Adrenal gland (tissue), 9 donors: ENCODE measurements at regions not wholly inside any gene's neighbourhood (a gene's known extent, or its start where the extent isn't known, plus 50 kb on each side); places are given as distances from the start of the nearest gene placed in this dataset.

Experiments
- DNase-seq, 7 donors: peaks; one replicate each; pipeline ENCODE4 v3.0.0-alpha.2; 2019 to 2020
- H3K27ac ChIP-seq, 5 donors: fragments of 200-600 bp; sonication (generic) in 4 of 5; 1 replicate in 3 of 5; 2 replicates in 2 of 5; pipeline versions ENCODE4 v1.5.1 to v1.8.0; 2016 to 2020; ENCODE audit warnings: mild to moderate bottlenecking in 1 of 5
- H3K27me3 ChIP-seq: fragments of 200-600 bp; 2 replicates; pipeline ENCODE4 v1.8.0; 2021
- H3K36me3 ChIP-seq, 2 donors: fragments of 200-600 bp; replicated peaks in 1 of 2; 1 replicate in 1 of 2; 2 replicates in 1 of 2; pipeline versions ENCODE4 v1.5.1 to v1.8.0; 2018 to 2022
- H3K4me1 ChIP-seq, 2 donors: fragments of 200-600 bp; replicated peaks in 1 of 2; 1 replicate in 1 of 2; 2 replicates in 1 of 2; pipeline versions ENCODE4 v1.5.1 to v1.8.0; 2018 to 2021
- H3K4me3 ChIP-seq, 4 donors: fragments of 200-600 bp; sonication (generic) in 3 of 4; one replicate each; pipeline ENCODE4 v1.5.1; 2016 to 2018
- H3K9me3 ChIP-seq, 3 donors: fragments of 200-600 bp; sonication (generic) in 1 of 3; replicated peaks in 1 of 3; 1 replicate in 2 of 3; 2 replicates in 1 of 3; pipeline versions ENCODE4 v1.5.1 to v1.8.0; 2016 to 2021
- POLR2A ChIP-seq, 2 donors: fragments of 450-650 bp; IDR thresholded peaks; one replicate each; pipeline ENCODE4 v1.6.1; 2017; ENCODE audit warnings: antibody characterized with exemption in 2 of 2, mild to moderate bottlenecking in 2 of 2, moderate library complexity in 1 of 2
- WGBS, 4 donors: extraction: QIAGEN DNeasy Blood & Tissue Kit in 2 of 4; methylation state at CpG; one replicate each; pipeline versions ENCODE4 v1.1.5 to v1.1.7; 2013 to 2017; 5-methylcytosine and 5-hydroxymethylcytosine counted together
- intact Hi-C, 2 donors: fragments of 100-400 bp; cut with DNase I; formaldehyde crosslinking; loops; one replicate each; pipeline versions ENCODE4 v1.14.1 to v1.15.0; 2022 to 2023
- TF ChIP-seq, protein P1 (sequence below), 6 experiments: fragments of 450-650 bp in 4 of 6; fragments of 200-600 bp in 2 of 6; sonication (generic) in 1 of 6; IDR thresholded peaks; 1 replicate in 5 of 6; 2 replicates in 1 of 6; pipeline versions ENCODE4 v1.5.1 to v1.8.0; 2016 to 2021; ENCODE audit warnings: antibody characterized with exemption in 6 of 6, mild to moderate bottlenecking in 2 of 6, moderate library complexity in 1 of 6
- donor health status: healthy with polysubstance abuse.
- donor health status: Bipolar disorder and iron deficiency.
- donor health status: DM: yes; HTN: yes; CAD: no.
- donor health status: DM: no; HTN: no; CAD: no.
- donor health status: DM: no; HTN: no; CAD: no.

GRCh38 chr12:53805791-53806190, 54.0 kb upstream of the CISTR start:
- TF ChIP-seq, protein P1, sequence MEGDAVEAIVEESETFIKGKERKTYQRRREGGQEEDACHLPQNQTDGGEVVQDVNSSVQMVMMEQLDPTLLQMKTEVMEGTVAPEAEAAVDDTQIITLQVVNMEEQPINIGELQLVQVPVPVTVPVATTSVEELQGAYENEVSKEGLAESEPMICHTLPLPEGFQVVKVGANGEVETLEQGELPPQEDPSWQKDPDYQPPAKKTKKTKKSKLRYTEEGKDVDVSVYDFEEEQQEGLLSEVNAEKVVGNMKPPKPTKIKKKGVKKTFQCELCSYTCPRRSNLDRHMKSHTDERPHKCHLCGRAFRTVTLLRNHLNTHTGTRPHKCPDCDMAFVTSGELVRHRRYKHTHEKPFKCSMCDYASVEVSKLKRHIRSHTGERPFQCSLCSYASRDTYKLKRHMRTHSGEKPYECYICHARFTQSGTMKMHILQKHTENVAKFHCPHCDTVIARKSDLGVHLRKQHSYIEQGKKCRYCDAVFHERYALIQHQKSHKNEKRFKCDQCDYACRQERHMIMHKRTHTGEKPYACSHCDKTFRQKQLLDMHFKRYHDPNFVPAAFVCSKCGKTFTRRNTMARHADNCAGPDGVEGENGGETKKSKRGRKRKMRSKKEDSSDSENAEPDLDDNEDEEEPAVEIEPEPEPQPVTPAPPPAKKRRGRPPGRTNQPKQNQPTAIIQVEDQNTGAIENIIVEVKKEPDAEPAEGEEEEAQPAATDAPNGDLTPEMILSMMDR (IDR thresholded peaks at IDR 0.05) = no peak
- TF ChIP-seq POLR2A (IDR thresholded peaks at IDR 0.05) = no peak
- Histone ChIP-seq H3K27ac (no peak overlapping the region), H3K36me3 (no peaks in the 10 kb centered on the region), H3K4me1 (no peaks in the 10 kb centered on the region), H3K9me3 (no peaks in the 10 kb centered on the region), H3K27me3 (peaks cover 17% of the 10 kb centered on the region), H3K4me3 (no peak overlapping the region)
- DNase-seq = no peak
- WGBS, 4 donors = 67 to 86% (median 75%) methylated on average over 4 of the region's 4 CpGs
- intact Hi-C loops = no loop called here

DNA sequence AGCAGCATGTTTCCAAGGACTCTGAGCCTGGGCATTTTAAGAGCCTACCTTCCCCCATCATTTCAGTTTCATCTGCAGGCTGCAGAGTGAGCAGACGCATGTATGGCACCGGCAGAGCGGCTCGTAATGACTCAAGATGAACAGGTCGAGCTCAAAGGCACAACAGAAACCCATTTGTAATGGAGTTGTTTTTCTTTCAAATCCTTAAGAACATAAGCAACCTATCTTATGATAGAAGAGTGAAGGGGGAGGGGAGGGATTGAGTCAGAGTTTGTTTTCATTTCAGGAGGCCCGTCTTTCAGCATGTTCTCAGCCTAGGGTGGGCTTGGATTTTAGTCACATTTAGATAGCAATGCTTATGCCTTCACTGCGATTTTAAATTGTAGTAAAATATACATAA, 54.9 kb upstream of the CISTR start:
- 46 to 58% (median 52%) methylated on average over 7 of the region's 7 CpGs for WGBS, 4 donors
- H3K27ac ChIP-seq = no peak overlapping the region
- no peaks in the 10 kb centered on the region for H3K9me3 ChIP-seq
- no peak for DNase-seq
- intact Hi-C loops = no loop called here
- H3K4me1 ChIP-seq = no peaks in the 10 kb centered on the region
- TF ChIP-seq, protein P1 (IDR thresholded peaks at IDR 0.05) = no peak
- TF ChIP-seq POLR2A (IDR thresholded peaks at IDR 0.05) = no peak
- peaks cover 17% of the 10 kb centered on the region for H3K27me3 ChIP-seq
- no peaks in the 10 kb centered on the region for H3K36me3 ChIP-seq
- H3K4me3 ChIP-seq = no peak overlapping the region

DNA sequence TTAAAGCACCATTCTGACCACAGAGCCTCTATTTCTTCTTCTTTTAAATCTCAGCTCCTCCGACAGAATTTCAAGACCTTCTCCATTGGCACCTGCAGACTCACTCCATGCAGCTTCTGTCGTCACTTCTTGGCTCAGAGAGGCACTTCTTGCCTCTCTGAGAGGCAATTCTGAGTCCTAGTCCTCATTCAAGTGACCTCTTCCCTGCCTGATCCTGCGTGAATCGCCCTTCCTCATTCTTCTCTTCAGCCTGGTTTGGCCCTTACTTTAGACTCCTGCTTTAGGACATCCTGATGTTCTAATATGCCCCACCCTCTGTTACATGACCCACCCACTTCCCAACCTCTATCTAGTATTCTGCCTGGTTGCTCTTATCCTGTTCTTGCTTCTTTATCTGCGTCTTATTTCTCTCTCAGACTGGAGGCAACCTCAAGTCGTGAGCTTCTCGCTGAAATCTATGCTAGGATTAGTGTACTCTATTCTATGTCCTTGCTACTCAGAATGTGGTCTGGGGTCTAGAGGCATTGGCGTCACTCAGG, 55.6 kb upstream of the CISTR start:
- DNase-seq = no peak
- Histone ChIP-seq H3K4me1 (no peaks in the 10 kb centered on the region), H3K9me3 (no peaks in the 10 kb centered on the region), H3K4me3 (no peak overlapping the region), H3K27me3 (peaks cover 17% of the 10 kb centered on the region), H3K27ac (no peak overlapping the region), H3K36me3 (no peaks in the 10 kb centered on the region)
- intact Hi-C loops = no loop called here
- TF ChIP-seq POLR2A (IDR thresholded peaks at IDR 0.05) = no peak
- TF ChIP-seq, protein P1 (IDR thresholded peaks at IDR 0.05) = no peak
- WGBS, 4 donors = 72 to 92% (median 80%) methylated on average over 8 of the region's 8 CpGs

- H3K36me3 ChIP-seq = no peaks in the 10 kb centered on the region
- peaks cover 13% of the 10 kb centered on the region for H3K27me3 ChIP-seq
- intact Hi-C loops = no loop called here
- H3K4me1 ChIP-seq = no peaks in the 10 kb centered on the region
- H3K4me3 ChIP-seq = no peak overlapping the region
- H3K9me3 ChIP-seq = no peaks in the 10 kb centered on the region
- no peak overlapping the region for H3K27ac ChIP-seq
- TF ChIP-seq, protein P1 (IDR thresholded peaks at IDR 0.05) = no peak
- TF ChIP-seq POLR2A (IDR thresholded peaks at IDR 0.05) = no peak
- 67 to 75% (median 72%) methylated on average over 5 of the region's 5 CpGs for WGBS, 4 donors
- DNase-seq = no peak
Measured at GRCh38 chr12:53808023-53808705, 56.4 kb upstream of the CISTR start.
